ENCODE measurements at regions not wholly inside any gene's neighbourhood (a gene's known extent, or its start where the extent isn't known, plus 50 kb on each side); places are given as distances from the start of the nearest gene placed in this dataset.
"Not testable (repeated sequence)": the region's sequence is repeated elsewhere in the genome, so short reads cannot be mapped to it uniquely, and the experiment has no call there.

GRCh38 chr20:57786304-57786932 is 76.6 kb upstream of the PMEPA1 start:
- DNase-seq: no peak

GRCh38 chr20:57785720-57786119 is 75.9 kb upstream of the PMEPA1 start:
- DNase-seq: no peak

GRCh38 chr20:57785061-57785460 is 75.2 kb upstream of the PMEPA1 start:
- DNase-seq: no peak

GRCh38 chr20:57783956-57784837 is 74.4 kb upstream of the PMEPA1 start:
- no peak for DNase-seq

- DNase-seq: no peak
These were observed 73.4 kb upstream of the PMEPA1 start for GRCh38 chr20:57783196-57783595.

- DNase-seq: no peak
These were observed 72.8 kb upstream of the PMEPA1 start for GRCh38 chr20:57782631-57783041.

- no peak for DNase-seq
These were observed 72.1 kb upstream of the PMEPA1 start for GRCh38 chr20:57781901-57782300.

- no peak for DNase-seq
These were observed 71.1 kb upstream of the PMEPA1 start for GRCh38 chr20:57780906-57781305.

GRCh38 chr20:57780398-57780797 is 70.6 kb upstream of the PMEPA1 start:
- no peak for DNase-seq

GRCh38 chr20:57779401-57780003 is 69.7 kb upstream of the PMEPA1 start:
- DNase-seq: no peak

GRCh38 chr20:57777911-57778310 is 68.1 kb upstream of the PMEPA1 start:
- no peak for DNase-seq

- no peak for DNase-seq
These were observed 65.1 kb upstream of the PMEPA1 start for GRCh38 chr20:57774951-57775350.

GRCh38 chr20:57774111-57774880 is 64.5 kb upstream of the PMEPA1 start:
- no peak for DNase-seq

GRCh38 chr20:57773059-57773815 is 63.4 kb upstream of the PMEPA1 start:
- no peak for DNase-seq

GRCh38 chr20:57772349-57772964 is 62.6 kb upstream of the PMEPA1 start:
- DNase-seq: no peak

- no peak for DNase-seq
These were observed 61.3 kb upstream of the PMEPA1 start for GRCh38 chr20:57770852-57771720.

GRCh38 chr20:57770401-57770800 is 60.6 kb upstream of the PMEPA1 start:
- not testable (repeated sequence) for DNase-seq

- no peak for DNase-seq
These were observed 59.9 kb upstream of the PMEPA1 start for GRCh38 chr20:57769756-57770155.

GRCh38 chr20:57768519-57768918 is 58.7 kb upstream of the PMEPA1 start:
- no peak for DNase-seq

GRCh38 chr20:57767441-57767840 is 57.6 kb upstream of the PMEPA1 start:
- DNase-seq: no peak

Measured in left kidney (tissue), 1 donor.